Mucosa of descending colon (tissue), 3 donors: ENCODE measurements at regions not wholly inside any gene's neighbourhood (a gene's known extent, or its start where the extent isn't known, plus 50 kb on each side); places are given as distances from the start of the nearest gene placed in this dataset.

ENCODE experiments used
- ATAC-seq: fragments of 200-7000 bp; cut with Tn5 transposase; one replicate; pipeline ENCODE4 v1.9.1; 2020; ENCODE audit warnings: mild to moderate bottlenecking, moderate library complexity
- DNase-seq, 3 donors: peaks; one replicate each; pipeline ENCODE4 v3.0.0-alpha.2; 2020
- H3K36me3 ChIP-seq: fragments of 200-600 bp; one replicate; pipeline ENCODE4 v1.8.0; 2021; ENCODE audit warnings: low read depth, mild to moderate bottlenecking
- H3K4me1 ChIP-seq: fragments of 200-600 bp; one replicate; pipeline ENCODE4 v1.8.0; 2021; ENCODE audit warnings: low read depth, mild to moderate bottlenecking
- H3K4me3 ChIP-seq: fragments of 200-600 bp; one replicate; pipeline ENCODE4 v1.8.0; 2021; ENCODE audit warnings: mild to moderate bottlenecking
- H3K9me3 ChIP-seq: fragments of 200-600 bp; one replicate; pipeline ENCODE4 v1.8.0; 2021; ENCODE audit warnings: mild to moderate bottlenecking
- intact Hi-C, 2 donors: fragments of 100-400 bp; cut with DNase I in 1 of 2; cut with micrococcal nuclease in 1 of 2; formaldehyde crosslinking; loops; one replicate each; pipeline versions ENCODE4 v1.11.0 to v1.11.1; 2022; cut with DNase I, micrococcal nuclease
- TF ChIP-seq, protein P1 (sequence below): fragments of 200-600 bp; IDR thresholded peaks from one replicate; pipeline ENCODE4 v1.8.0; 2022; ENCODE audit warnings: antibody characterized with exemption, mild to moderate bottlenecking
- donor health status: DM: no; HTN: no; CAD: no; lungs with moderate emphysema.
- donor health status: DM: no; HTN: no; CAD: no.
- donor health status: DM: no; HTN: yes; CAD: no.

DNA sequence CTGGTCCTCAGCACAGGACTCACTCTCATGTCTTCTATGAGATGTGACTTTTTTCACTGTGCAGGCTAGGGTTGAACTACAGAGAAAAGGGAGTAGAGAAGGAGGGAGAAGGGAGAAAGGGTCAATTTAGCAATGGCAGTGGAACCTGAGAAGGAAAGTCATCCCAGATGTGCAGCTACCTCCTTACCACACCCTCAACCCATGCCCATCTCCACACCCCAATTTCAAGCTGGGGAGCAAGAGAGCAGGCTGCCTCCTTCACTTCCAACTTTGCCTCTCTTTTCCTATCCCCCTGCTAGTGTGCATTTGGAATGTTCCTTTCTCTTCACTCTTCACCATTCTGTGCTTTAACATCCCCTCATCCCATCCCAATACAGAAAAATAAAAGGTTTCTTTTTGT lies 163.5 kb upstream of the MAP3K1 start:
- TF ChIP-seq, protein P1, sequence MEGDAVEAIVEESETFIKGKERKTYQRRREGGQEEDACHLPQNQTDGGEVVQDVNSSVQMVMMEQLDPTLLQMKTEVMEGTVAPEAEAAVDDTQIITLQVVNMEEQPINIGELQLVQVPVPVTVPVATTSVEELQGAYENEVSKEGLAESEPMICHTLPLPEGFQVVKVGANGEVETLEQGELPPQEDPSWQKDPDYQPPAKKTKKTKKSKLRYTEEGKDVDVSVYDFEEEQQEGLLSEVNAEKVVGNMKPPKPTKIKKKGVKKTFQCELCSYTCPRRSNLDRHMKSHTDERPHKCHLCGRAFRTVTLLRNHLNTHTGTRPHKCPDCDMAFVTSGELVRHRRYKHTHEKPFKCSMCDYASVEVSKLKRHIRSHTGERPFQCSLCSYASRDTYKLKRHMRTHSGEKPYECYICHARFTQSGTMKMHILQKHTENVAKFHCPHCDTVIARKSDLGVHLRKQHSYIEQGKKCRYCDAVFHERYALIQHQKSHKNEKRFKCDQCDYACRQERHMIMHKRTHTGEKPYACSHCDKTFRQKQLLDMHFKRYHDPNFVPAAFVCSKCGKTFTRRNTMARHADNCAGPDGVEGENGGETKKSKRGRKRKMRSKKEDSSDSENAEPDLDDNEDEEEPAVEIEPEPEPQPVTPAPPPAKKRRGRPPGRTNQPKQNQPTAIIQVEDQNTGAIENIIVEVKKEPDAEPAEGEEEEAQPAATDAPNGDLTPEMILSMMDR = no peak
- no peaks in the 10 kb centered on the region for H3K4me1 ChIP-seq
- no peak for DNase-seq
- no peaks in the 10 kb centered on the region for H3K9me3 ChIP-seq
- H3K36me3 ChIP-seq = no peaks in the 10 kb centered on the region
- ATAC-seq = no peak
- H3K4me3 ChIP-seq = no peak overlapping the region
- intact Hi-C loops = no loop called here

DNA sequence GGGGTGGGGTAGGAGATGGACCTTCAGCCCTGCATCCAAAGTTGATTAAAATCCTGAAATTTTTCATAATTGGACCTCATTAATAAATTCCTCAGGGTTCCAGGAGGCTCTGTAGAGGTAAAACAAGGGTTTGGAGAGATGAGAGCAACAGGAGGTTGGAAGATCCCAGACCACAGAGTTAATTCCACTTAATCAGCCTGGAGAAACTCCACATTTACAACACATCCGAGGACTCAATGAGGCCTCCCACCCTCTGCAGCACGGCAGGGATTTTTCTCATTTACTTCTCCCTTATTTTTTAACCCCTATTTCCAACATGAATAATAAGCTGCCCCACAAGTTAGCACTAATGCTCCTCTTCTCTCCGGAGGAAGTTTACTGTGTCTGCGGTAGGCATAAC lies 165.0 kb upstream of the MAP3K1 start:
- ATAC-seq = no peak
- Histone ChIP-seq H3K36me3 (no peaks in the 10 kb centered on the region), H3K9me3 (no peaks in the 10 kb centered on the region), H3K4me3 (no peak overlapping the region), H3K4me1 (no peaks in the 10 kb centered on the region)
- TF ChIP-seq, protein P1 = no peak
- DNase-seq = no peak
- intact Hi-C loops = no loop called here

DNA sequence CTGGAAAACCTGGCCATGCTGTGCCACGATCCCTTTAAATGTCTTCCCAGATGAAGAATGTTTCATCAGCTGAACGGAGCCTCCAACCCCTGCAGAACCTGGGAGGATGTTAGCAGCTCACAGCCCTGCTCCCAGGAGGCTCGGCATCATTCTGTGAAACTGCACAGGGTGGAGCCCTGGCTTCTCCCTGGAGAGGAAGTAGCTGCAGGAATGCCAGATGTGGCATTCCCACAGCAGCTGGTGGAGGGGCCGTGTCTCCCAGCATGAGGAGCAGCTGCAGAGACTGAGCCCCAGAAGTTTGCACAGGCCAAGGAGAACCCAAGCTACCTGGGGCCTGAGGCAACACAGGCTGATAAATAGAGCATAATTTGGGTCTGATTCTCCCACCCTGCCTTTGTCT lies 165.8 kb upstream of the MAP3K1 start:
- TF ChIP-seq, protein P1 = no peak
- intact Hi-C loops = no loop called here
- H3K9me3 ChIP-seq = no peaks in the 10 kb centered on the region
- no peaks in the 10 kb centered on the region for H3K4me1 ChIP-seq
- DNase-seq (no peak), ATAC-seq (no peak)
- no peak overlapping the region for H3K4me3 ChIP-seq
- H3K36me3 ChIP-seq = no peaks in the 10 kb centered on the region

DNA sequence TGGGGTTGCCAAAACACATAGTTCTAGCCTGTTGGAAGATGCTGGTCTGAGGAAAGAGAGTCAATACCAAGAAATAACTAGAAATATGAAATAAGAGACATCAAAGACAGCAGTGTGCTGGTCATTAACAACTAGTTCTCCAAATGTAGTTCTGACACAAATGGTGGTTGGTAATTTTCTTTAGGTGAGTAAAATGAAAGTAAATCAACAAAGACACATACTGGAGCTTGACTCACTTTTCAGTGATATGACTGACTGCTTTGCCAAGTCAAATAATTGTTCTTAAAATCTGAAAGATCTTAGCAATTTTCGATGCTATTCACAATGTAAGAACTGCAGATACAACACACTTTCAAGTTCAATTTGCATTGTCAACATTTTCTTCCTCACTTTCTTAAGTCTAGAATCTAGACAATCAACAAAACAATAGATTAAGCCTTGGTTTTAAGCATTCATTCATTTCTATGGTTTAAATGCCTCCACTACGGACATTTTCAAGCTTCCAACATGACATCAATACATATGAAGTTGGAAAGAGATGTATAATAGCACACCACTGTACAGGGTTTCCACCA lies 166.8 kb upstream of the MAP3K1 start:
- intact Hi-C loops = no loop called here
- H3K36me3 ChIP-seq = no peaks in the 10 kb centered on the region
- TF ChIP-seq, protein P1 = no peak

DNA sequence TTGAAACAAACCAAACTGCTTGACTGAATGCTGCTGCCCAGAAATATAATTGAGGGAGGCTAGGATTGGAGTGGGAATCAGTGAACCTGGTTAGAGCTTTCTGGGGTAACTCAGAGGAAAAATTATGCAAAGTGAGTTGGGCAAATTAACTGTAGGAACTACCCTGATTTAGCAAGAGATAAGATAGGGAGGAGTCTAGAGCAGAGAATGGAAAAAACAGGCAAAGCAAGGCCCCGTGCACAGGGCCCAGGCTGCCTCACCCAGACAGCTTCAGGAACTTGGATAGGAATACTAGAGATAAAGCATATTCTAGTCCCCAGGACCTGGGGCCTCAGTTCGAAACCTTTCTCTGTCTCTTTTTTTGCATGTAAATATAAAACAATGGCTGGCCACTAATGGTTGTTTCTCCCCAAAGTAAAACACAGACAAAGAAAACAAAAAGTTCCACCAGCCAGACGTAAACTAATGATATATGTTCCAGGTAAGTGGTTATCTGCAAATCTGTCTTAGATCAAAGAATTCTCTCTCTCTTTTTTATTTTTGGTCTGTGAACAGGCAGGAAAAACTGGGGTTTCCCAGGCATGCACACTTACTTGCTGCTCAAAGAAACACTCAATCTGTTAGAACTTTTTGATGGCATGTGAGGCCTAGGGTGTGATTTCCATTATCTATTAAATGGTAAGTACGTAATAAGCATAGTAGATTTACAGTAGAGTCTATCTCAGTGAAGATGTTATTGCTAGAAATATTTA lies 168.1 kb upstream of the MAP3K1 start:
- Histone ChIP-seq H3K36me3 (no peaks in the 10 kb centered on the region), H3K4me3 (no peak overlapping the region), H3K4me1 (no peaks in the 10 kb centered on the region), H3K9me3 (no peaks in the 10 kb centered on the region)
- DNase-seq (no peak), ATAC-seq (no peak)
- intact Hi-C loops = no loop called here
- TF ChIP-seq, protein P1 = no peak

More for the DNA sequence above, 166.8 kb upstream of the MAP3K1 start:
- Histone ChIP-seq H3K9me3 (no peaks in the 10 kb centered on the region), H3K4me1 (no peaks in the 10 kb centered on the region), H3K4me3 (no peak overlapping the region)
- DNase-seq = no peak
- ATAC-seq = no peak
